Stimulated activated CD4-positive, alpha-beta T cell treated with anti-CD3 and anti-CD28 coated beads, Interleukin-12 subunit alpha, Interleukin-12 subunit beta, amount 100 ng/mL, for 4 hours (primary cell): ENCODE measurements at regions not wholly inside any gene's neighbourhood (a gene's known extent, or its start where the extent isn't known, plus 50 kb on each side); places are given as distances from the start of the nearest gene placed in this dataset.
"Not testable (repeated sequence)": the region's sequence is repeated elsewhere in the genome, so short reads cannot be mapped to it uniquely, and the experiment has no call there.

Experiments used
- DNase-seq: peaks from one replicate; pipeline ENCODE4 v3.0.0-alpha.2; 2020

DNA sequence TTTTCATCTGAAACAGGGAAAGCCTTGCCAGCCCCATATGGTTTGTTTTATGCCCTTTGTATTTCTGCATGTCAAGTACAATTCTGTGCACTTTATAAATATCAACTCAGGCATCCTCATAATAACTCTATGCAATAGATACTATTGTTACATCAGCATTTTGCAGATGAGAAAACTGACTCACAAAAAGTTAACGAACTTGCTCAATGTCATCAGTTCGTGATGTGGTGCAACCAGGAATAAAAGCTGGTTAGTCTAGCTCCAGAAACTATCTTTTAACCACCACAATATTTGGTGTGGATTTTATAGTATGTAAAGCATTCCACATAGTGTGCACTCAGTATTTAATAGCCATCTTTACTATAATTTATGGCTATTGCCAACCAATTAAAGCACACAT lies 134.9 kb downstream of the MRPS30 start:
- no peak for DNase-seq

DNA sequence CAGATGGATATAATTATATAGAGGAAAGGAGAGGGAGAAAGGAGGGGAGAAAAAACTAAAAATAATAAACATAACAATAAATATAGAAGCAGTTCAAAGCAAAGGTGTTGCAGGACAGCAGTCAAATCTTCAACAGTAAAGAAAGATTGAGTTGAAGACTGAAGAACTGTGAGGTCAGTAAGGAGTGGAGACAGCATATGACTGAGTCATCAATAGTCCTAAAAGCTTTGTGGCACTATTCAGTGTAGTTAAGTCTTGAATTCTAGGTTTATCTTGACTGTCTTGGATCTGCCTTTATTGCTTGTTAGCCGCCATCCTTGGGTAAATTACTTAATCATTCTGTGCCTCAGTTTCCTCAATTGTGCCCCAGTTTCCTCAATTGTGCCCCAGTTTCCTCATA lies 137.0 kb downstream of the MRPS30 start:
- DNase-seq = no peak

DNA sequence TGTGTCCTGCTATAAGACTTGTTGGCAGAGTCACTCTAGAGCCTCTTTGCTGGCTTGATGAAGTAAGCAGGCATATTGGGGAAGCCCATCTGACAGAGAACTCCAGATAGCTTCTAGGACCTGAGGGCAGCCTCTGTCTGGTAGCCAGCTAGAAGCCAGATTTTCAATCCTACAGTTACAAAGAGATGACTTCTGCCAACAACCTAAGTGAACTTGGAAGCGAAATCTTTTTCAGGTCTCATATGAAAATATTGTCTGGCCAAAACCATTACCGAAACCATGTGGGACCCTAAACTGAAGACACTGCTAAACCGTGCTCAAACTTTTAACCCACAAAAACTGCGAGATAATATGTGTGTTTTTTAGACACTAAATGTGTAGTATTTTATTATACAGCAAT lies 140.9 kb downstream of the MRPS30 start:
- DNase-seq = no peak

DNA sequence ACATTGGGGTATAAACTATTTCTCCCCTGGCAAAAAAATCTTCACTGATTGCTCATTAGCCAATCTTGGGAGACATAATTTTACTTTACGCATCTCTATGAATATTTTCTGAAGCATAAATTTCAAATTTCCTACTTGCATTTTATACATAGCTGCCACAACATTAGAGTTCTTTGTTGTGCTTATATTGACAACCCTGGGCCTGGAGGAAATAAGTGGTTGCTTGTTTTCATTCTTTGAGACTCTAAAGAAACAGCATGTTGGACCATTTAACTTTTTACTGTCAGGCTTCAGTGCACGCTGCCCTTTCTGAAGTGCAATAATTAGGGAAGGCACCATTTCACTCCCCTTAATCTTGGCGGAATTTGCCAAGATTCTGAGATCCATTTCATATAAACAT lies 142.6 kb downstream of the MRPS30 start:
- DNase-seq = no peak

DNA sequence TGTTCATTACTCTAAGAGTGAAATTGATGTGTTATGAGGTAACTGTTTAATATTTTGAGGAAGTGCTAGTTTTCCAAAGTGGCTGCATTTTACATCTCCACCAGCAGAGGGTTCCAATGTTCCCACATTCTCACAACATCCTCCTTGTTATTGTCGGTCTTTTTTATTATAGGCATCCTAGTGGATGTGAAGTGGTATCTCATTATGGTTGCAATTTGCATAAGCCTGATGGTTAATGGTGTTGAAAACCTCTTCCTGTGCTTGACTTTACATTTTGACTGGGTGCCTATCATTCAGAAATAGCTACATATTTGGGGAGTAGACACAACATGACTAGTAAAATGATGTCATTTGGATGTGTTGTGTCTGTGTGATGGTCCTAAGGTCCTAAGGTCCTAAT lies 143.6 kb downstream of the MRPS30 start:
- DNase-seq = no peak

DNA sequence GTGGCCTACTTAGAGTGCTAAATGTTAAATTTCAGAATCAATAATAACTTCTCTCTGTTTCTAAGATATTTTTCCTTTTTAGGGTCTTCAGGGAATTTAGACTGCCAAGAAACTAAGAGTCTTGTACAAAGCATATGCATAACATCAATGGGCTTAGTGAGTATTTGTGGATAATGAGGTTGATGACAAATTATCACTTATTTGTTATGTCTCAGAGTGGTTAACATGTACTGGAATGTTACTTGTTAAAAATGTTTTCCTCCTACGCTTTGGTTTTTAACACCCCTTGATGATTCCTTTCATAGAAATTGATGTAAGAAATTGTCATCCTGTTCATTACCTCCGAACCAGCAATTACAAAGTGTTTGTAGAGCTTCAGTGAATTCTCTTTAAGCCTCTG lies 144.3 kb downstream of the MRPS30 start:
- DNase-seq = no peak

DNA sequence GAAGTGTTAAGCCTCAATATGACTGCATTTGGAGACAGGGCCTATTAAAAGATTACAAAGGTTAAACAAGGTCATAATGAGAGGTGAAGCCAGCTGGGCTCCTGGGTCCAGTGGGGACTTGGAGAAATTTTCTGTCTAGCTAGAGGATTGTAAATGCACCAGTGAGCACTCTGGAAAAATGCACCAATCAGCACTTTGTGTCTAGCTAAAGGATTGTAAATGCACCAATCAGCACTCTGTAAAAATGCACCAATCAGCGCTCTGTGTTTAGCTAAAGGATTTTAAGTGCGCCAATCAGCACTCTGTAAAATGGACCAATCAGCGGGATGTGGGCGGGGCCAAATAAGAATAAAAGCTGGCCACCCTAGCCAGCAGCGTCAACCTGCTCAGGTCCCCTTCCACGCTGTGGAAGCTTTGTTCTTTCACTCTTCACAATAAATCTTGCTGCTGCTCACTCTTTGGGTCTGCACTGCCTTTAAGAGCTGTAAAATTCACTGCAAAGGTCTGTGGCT lies 150.3 kb downstream of the MRPS30 start:
- DNase-seq = not testable (repeated sequence)

DNA sequence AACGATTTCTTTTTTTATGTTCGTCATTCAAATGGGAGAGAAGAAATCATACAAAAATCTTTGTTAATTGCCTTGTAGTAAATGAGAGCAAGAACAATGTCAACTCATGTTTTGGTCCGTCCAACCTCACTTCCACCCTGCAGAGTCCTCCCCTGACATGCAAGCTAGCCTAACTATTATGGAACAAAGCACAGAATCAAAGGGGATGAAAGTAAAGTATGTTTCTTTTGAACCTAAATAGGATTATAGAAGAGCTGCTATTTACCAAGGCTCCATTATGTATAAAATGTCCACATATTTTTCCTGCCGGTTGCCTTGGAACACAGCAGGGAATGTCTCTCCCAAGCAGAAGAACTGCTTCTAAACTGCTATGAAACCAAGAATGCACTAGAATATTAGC lies 161.1 kb downstream of the MRPS30 start:
- no peak for DNase-seq

DNA sequence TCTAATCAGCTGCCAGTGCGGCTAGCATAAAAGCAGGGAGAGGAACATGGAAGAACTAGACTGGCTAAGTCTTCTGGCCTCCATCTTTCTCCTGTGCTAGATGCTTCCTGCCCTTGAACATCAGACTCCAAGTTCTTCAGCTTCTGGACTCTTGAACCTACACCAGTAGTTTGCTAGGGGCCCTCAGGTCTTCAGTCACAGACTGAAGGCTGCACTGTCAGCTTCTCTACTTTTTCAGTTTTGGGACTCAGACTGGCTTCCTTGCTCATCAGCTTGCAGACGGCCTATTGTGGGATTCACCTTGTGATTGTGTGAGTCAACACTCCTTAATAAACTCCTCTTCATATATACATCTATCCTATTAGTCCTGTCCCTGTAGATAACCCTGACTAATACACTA lies 162.2 kb downstream of the MRPS30 start:
- DNase-seq = not testable (repeated sequence)

DNA sequence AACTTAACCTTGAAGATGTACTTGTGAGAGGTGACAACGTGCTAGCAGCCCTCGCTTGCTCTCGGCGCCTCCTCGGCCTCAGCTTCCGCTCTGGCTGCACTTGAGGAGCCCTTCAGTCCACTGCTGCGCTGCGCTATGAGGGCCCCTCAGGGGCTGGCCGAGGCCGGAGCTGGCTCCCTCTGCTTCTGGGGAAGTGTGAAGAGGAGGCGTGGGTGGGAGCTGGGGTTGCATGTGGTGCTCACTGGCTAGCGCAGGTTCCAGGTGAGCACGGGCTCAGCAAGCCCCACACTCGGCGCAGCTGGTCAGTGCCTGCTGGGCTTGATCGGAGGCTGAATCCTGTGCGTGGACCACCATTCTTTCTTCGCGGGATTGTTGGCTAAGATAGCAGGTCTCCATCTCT lies 166.1 kb downstream of the MRPS30 start:
- DNase-seq = no peak

DNA sequence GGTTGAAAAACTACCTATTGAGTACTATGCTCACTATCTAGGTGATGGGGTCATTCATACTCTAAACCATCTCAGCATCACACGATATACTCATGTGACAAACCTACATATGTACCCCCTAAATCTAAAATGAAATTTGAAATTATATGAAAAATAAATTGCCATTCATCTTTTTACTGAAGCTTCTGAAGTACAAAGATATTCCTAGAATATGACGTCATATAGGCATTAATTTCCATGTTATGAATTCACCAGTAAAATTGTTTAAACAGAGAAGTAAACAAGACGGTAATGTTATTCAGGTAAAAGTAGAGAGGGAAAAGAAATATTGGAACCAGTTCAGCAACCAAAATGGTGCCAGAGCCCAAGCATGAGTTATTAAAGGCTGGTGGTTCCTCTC lies 173.0 kb downstream of the MRPS30 start:
- no peak for DNase-seq

DNA sequence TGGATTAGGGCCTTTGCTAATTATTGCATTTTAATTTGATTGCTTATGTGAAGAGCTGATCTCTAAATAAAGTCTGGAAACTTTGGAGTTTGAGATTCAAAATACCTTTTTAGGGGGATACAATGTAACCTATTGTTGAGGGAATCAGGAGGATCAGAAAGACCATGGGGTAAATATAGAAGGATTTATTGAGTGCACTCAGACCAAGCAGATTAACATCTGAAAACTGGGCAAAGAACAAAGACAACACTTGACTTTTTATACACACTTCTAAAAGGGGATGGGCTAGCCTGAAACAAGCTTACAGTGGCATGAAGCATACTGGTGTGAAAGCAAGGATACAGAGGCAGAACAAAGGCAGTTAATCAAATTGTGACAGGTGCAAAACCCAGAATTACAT lies 174.3 kb downstream of the MRPS30 start:
- DNase-seq = no peak

DNA sequence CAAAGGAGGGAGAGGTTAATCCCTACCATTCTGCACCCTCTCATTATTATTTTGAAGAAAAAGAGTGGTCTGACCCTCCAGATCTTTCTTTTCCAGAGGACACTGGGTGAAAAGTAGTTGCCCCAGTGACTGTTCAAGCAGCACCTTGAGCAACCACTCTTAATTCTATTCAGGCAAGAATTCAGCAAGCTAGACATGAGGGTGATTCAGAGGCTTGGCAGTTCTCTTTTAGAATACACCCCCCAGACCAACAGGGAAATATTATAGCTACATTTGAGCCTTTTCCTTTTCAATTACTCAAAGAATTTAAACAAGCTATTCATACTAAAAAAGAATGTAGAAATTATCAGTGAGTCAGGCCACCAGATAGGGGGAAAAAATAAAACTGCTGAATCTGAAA lies 178.3 kb downstream of the MRPS30 start:
- no peak for DNase-seq

DNA sequence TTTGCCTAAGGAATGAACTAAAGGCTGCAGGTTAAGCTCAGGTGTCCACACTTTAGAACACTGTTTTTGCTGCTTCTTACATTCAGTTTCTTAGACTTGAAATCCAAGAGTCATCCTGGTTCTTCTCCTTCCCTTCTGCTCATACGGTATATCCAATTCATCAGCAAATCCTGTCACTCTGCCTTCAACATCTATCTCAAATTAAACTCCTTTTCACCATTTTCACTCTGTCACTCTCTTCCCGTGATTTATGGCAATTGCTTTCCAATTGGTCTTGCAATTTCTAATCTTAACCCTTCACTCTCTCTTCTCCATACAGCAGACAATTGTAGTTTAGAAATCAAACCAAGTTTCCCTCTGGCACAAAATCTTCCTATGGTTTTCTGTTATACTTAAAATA lies 182.9 kb downstream of the MRPS30 start:
- no peak for DNase-seq

DNA sequence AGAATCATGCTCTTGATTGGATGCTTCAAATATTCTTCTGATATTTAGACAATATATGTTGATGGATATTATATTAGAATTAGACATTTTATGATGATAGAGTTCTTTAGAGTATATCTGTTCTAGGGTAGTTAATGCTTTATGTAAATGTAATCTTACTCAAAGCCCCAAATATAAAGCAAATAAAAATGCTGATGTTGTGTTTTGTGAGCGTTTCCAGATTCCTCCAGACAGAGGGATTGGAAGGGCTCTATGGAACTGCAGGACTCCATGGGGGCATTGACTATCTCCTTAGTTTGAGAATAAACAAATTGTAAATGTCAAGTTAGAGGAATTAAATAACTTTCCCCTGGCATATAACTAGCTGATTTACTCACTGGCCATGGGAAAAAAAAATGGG lies 184.5 kb downstream of the MRPS30 start:
- DNase-seq = no peak

DNA sequence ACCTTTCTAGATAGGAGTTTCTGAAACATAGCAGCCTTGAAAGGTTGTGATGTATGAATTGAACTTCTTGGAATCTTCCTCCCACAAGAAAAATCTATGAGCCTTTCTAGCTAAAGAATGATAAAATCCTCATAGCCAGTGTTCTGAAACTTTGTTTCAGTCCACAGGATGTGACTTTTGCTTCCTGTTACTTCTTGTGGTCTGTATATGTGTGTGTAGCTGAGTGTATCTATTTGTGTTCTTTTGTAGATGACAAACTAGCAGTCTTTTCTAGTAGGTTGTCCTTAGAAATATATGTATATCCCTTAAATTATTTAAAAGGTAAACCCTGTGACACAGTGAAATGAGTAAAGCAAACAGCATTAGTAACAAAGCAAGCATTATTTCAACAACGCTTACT lies 188.8 kb downstream of the MRPS30 start:
- no peak for DNase-seq

DNA sequence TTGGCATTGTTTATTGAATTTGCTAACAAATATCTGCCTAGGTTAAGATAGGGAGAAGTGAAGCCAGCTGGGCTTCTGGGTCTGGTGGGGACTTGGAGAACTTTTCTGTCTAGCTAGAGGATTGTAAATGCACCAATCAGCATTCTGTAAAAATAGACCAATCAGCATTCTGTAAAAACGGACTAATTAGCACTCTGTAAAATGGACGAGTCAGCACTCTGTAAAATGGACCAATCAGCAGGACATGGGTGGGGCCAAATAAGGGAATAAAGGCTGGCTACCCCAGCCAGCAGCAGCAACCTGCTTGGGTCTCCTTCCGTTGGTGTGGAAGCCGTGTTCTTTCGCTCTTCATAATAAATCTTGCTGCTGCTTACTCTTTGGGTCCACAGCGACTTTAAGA lies 198.4 kb downstream of the MRPS30 start:
- DNase-seq = not testable (repeated sequence)

DNA sequence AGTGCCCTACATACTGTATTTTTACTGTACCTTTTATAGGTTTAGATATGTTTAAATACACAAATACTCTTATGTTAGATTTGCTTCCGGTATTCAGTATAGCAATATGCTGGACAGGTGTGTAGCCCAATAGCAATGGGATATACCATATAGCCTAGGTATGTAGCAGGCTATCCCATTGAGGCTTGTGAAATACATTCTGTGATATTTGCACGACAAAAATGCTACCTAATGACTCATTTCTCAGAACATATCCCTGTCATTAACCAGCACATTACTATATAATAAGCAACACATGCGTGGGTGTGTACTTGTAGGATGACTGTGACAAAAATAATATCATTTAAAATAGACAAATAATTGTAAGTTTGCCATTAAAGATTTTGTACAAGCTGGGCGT lies 208.8 kb downstream of the MRPS30 start:
- DNase-seq = no peak

DNA sequence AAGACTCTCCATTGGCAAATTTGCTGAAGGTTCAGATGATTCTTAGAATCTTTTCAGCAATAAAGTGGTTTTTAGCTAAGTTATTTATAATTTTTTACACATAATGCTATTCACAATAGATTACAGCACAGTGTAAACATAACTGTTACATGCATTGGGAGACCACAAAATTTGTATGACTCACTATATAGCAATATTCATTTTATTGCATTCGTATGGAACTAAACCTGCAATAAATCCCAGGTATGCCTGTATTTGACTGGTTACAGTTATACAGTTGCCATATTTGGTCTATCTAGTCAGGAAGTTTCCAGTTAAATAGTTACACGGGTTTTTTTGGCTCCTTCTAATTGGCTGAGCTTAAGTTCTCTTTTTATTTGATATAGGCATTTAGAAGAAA lies 220.8 kb downstream of the MRPS30 start:
- no peak for DNase-seq

DNA sequence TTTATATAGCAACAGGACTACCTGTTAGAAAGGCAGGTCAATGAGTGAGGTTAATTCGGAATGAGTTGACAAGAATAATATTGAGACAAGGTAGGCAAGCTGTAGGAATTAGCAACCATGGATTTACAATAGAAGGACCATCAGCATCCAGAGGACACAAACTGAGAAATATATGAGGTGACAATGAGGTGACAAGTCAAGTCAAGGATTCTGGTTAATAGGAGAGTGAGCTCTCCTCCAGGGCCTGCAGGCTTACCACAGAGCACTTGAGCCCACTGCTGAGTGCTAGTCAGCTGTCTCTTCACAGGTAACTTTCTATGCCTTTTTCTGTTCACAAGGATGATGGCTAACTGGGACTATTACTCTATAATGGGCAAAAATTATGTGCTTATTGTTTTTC lies 227.2 kb downstream of the MRPS30 start:
- DNase-seq = no peak

DNA sequence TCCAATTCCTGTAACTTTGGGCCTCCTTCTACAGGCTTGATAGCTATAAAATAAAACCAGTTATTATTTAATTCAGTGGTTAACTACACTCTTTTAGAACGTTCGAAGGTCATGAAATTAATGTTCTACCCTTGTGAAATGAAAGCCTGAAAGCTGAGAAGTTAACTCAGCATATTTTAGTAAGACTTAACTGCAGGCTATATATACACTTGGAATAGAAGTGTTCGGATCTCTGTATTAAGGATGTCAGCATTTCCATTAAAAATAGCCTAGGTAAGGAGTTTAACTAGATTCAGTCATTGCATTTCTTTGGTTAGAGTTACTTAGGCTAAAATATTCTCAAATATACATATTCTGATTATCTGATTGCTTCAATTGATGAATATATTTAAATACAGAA lies 229.2 kb downstream of the MRPS30 start:
- DNase-seq = no peak

DNA sequence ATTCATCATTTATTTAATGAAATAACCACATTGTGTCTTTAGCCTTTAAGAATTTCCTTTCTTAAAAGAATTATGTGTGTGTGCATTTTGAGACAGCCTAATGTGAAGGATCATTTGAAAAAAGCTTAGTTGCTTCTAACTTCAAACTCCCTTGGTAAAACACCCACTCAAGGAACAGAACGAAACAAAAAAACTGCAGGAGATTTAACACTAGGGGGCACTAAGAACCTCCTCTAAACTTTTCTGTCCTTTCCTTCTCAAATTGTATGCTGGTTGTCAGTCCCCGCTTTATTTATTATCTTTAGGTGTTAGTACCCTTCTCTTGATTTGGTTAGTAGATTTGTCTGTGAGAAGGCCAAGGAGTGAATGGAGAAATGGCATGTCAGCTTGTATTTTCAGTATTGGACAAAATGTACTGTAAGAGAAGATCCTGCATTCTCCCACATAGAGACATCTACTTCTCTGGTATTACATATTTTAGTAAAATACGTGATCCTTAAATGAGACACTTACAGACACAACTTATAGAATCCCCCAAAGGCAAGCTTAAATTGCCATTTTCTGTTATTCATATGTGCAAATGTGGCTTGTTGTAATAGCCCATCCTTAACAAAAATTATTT lies 229.7 kb downstream of the MRPS30 start:
- no peak for DNase-seq

DNA sequence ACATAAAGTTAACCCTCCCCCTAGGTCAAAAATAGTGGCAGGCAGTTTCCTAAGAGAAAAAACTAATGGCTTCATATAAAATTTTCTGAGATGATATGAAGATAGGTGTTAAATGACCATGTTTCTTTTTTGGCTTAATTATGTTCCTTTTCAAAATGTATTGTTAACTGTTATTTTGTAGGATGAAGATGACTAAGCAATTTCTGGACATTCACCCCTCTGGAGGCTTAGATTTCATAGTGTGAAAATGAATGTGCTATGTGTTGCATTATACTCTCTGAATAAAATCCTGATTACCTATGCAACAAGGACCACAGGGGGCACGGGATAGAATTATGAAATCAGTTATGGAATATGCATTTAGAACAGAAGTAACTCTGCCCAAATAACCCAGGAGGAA lies 233.5 kb downstream of the MRPS30 start:
- DNase-seq = no peak

DNA sequence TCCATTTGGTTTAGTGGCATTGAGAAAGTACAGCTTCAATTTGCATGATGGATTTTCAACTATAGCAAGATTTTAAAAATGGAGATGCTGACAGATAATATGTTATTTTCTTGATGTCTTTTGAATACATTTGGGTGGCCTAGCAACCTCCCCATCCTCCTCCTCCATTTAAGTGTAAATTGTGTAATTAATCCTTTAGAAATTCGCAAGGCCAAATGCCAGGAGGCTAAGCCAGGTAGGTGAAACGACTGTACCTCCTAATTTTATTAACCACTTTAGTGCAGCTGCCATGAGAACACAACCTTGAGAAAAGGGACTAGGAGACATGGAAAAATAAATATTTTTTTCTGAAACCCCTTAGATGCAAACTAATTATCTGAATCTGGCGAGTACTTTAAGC lies 248.8 kb downstream of the MRPS30 start:
- no peak for DNase-seq

DNA sequence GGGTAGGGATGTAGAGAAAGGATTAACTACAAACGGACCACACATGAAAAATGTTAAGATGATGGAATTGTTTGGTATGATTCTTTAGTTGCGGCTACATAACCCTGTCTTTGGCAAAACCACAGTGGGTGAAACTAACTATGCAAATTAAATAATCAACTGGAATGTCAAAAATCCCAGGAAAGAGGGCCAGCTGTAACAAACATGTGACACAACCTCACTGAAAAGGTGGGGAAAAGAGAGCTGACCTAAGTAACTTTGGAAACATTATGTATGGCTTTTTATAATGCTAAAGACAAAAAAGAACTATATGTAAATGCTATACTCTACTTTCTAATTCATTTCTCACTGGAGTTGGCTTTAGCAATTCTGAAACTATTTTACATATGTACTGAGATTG lies 252.0 kb downstream of the MRPS30 start:
- DNase-seq = no peak

DNA sequence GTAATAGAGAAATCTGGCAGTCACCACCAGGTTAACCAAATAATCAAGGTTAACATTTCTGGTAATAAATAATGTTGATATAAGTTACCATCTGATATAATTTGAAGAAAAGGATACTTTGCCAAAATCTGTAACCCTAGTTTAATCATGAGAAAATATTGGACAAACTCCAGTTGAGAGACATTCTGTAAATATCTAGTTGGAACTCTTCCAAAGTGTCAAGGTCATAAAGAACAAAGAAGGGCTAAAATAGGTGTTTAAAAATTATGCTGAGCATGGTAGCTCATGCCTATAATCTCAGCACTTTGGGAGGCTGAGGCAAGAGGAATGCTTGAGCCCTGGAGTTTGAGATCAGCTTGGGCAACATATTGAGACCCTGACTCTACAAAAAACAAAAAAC lies 253.3 kb downstream of the MRPS30 start:
- no peak for DNase-seq
